Loucy (cell line): ENCODE measurements at regions not wholly inside any gene's neighbourhood (a gene's known extent, or its start where the extent isn't known, plus 50 kb on each side); places are given as distances from the start of the nearest gene placed in this dataset.

Source experiments
- H2AFZ ChIP-seq: fragments of 200-600 bp; sonication (generic); 2 replicates; pipeline ENCODE4 v1.6.0; 2016; ENCODE audit warnings: antibody characterized with exemption, mild to moderate bottlenecking, low read length, moderate library complexity
- H3F3A ChIP-seq: fragments of 200-600 bp; 2 replicates; pipeline ENCODE4 v1.6.0; 2016; ENCODE audit warnings: antibody characterized with exemption, low read depth, mild to moderate bottlenecking
- H3K27me3 ChIP-seq: fragments of 200-600 bp; sonication (generic); 2 replicates; pipeline ENCODE4 v1.6.1; 2014; ENCODE audit warnings: low read length, mild to moderate bottlenecking; ENCODE audit not compliant: insufficient read depth, poor library complexity, severe bottlenecking
- H3K36me3 ChIP-seq: fragments of 200-600 bp; sonication (generic); 2 replicates; pipeline ENCODE4 v1.6.1; 2016; ENCODE audit warnings: low read length; ENCODE audit not compliant: insufficient read depth
- H3K4me1 ChIP-seq: fragments of 200-600 bp; sonication (generic); 2 replicates; pipeline ENCODE4 v1.5.1; 2014; ENCODE audit warnings: low read length, mild to moderate bottlenecking; ENCODE audit not compliant: insufficient read depth, poor library complexity, severe bottlenecking
- H3K4me2 ChIP-seq: fragments of 200-600 bp; sonication (generic); 2 replicates; pipeline ENCODE4 v1.6.0; 2014; ENCODE audit warnings: antibody characterized with exemption, low read length, low read depth, mild to moderate bottlenecking; ENCODE audit not compliant: poor library complexity, severe bottlenecking
- H3K4me3 ChIP-seq: fragments of 200-600 bp; sonication (generic); 2 replicates; pipeline ENCODE4 v1.5.1; 2014; ENCODE audit warnings: low read length, mild to moderate bottlenecking, mixed read lengths; ENCODE audit not compliant: poor library complexity, severe bottlenecking
- H3K79me2 ChIP-seq: fragments of 200-600 bp; sonication (generic); 2 replicates; pipeline ENCODE4 v1.6.1; 2014; ENCODE audit warnings: low read length; ENCODE audit not compliant: insufficient read depth
- H3K9ac ChIP-seq: fragments of 200-600 bp; sonication (generic); 2 replicates; pipeline ENCODE4 v1.6.0; 2014; ENCODE audit warnings: mild to moderate bottlenecking, low read depth, low read length, moderate library complexity; ENCODE audit not compliant: poor library complexity, severe bottlenecking
- H3K9me2 ChIP-seq: fragments of 200-600 bp; sonication (generic); replicated peaks from 2 replicates; pipeline ENCODE4 v1.6.1; 2016; ENCODE audit warnings: low read depth, low read length, mixed read lengths
- H3K9me3 ChIP-seq: fragments of 200-600 bp; sonication (generic); 2 replicates; pipeline ENCODE4 v1.6.1; 2014; ENCODE audit warnings: mild to moderate bottlenecking, antibody characterized with exemption, low read length, low read depth; ENCODE audit not compliant: insufficient read depth
- H4K20me1 ChIP-seq: fragments of 200-600 bp; sonication (generic); 2 replicates; pipeline ENCODE4 v1.6.0; 2014; ENCODE audit warnings: antibody characterized with exemption, low read length, mild to moderate bottlenecking; ENCODE audit not compliant: insufficient read depth, poor library complexity, severe bottlenecking
- EZH2phosphoT487 ChIP-seq: fragments of 200-600 bp; IDR thresholded peaks from 2 replicates; pipeline ENCODE4 v1.6.1; 2018; ENCODE audit warnings: antibody characterized with exemption, mild to moderate bottlenecking, moderate library complexity, borderline replicate concordance
- TF ChIP-seq, protein P1 (sequence below): fragments of 200-600 bp; sonication (generic); conservative IDR thresholded peaks from 2 replicates; pipeline ENCODE4 v1.5.1; 2014; ENCODE audit warnings: mild to moderate bottlenecking, antibody characterized with exemption, low read length

DNA sequence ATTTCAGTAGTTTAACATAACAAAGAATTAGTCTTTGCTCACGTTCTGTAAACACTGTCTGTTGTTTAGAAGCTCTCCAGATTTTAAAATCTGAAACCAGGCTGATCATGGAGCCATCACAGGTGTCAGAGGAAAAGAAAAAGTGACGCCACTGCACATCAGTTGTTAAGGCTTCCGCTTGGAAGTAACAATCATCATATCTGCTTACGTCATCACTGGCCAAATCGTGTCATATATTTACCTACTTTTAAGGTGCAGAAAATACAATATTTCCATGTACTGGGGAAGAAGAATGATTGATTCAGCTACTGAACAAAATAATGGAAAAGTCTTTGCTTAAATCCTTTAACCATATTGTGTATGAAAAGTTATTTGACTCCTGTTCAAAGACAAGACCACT lies 382.6 kb upstream of the MC4R start:
- H3K36me3 ChIP-seq = no peaks in the 10 kb centered on the region
- H4K20me1 ChIP-seq = no peaks in the 10 kb centered on the region
- no peak overlapping the region for H3K4me3 ChIP-seq
- H3K9me3 ChIP-seq = no peaks in the 10 kb centered on the region
- no peak overlapping the region for H2AFZ ChIP-seq
- no peaks in the 10 kb centered on the region for H3K27me3 ChIP-seq
- TF ChIP-seq, protein P1, sequence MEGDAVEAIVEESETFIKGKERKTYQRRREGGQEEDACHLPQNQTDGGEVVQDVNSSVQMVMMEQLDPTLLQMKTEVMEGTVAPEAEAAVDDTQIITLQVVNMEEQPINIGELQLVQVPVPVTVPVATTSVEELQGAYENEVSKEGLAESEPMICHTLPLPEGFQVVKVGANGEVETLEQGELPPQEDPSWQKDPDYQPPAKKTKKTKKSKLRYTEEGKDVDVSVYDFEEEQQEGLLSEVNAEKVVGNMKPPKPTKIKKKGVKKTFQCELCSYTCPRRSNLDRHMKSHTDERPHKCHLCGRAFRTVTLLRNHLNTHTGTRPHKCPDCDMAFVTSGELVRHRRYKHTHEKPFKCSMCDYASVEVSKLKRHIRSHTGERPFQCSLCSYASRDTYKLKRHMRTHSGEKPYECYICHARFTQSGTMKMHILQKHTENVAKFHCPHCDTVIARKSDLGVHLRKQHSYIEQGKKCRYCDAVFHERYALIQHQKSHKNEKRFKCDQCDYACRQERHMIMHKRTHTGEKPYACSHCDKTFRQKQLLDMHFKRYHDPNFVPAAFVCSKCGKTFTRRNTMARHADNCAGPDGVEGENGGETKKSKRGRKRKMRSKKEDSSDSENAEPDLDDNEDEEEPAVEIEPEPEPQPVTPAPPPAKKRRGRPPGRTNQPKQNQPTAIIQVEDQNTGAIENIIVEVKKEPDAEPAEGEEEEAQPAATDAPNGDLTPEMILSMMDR = no peak
- TF ChIP-seq EZH2phosphoT487 = no peak
- no peak overlapping the region for H3K4me2 ChIP-seq
- H3K79me2 ChIP-seq = no peaks in the 10 kb centered on the region
- no peak overlapping the region for H3K9ac ChIP-seq
- H3F3A ChIP-seq = no peaks in the 10 kb centered on the region
- no peaks in the 10 kb centered on the region for H3K4me1 ChIP-seq
- H3K9me2 ChIP-seq = no peaks in the 10 kb centered on the region

DNA sequence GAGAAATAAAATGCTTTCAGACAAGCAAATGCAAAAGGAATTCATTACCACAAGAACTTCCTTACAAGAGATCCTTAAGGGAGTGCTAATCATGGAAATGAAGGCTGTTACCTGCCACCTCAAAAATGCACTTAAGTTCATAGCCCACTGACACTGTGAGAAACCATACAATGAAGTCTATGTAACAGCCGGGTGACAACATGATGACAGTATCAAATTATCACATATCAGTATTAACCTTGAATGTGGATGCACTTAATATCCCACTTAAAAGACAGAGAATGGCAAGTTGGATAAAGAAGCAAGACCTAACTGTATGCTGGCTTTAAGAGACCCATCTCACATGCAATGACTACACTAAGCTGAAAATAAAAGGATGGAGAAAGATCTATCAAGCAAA lies 403.4 kb upstream of the MC4R start:
- Histone ChIP-seq H4K20me1 (no peaks in the 10 kb centered on the region), H3K9me3 (no peaks in the 10 kb centered on the region), H3K4me1 (no peaks in the 10 kb centered on the region), H3K9me2 (no peaks in the 10 kb centered on the region), H3K4me2 (no peak overlapping the region), H3K4me3 (no peak overlapping the region), H3F3A (no peaks in the 10 kb centered on the region), H2AFZ (no peak overlapping the region), H3K27me3 (no peaks in the 10 kb centered on the region), H3K9ac (no peak overlapping the region), H3K79me2 (no peaks in the 10 kb centered on the region), H3K36me3 (no peaks in the 10 kb centered on the region)
- TF ChIP-seq, protein P1 = no peak
- no peak for TF ChIP-seq EZH2phosphoT487

DNA sequence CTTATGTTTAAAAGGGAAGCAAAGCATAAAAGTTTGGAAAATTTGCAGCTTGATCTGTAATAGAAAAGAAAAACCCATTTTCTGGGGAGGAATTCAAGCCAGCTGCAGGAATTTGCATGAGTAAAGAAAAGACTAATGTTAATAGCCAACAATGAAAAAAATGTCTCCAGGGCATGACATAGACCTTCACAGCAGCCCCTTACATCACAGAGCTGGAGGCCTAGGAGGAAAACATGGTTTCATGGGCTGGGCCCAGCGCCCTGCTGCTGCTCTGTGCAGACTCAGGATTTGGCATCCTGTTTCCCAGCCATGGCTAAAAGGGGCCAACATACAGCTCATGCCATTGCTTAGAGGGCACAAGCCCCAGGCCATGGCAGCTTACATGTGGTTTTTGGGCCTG lies 411.6 kb upstream of the MC4R start:
- H3K4me3 ChIP-seq = no peak overlapping the region
- H3K4me1 ChIP-seq = no peaks in the 10 kb centered on the region
- no peaks in the 10 kb centered on the region for H4K20me1 ChIP-seq
- H3K9me3 ChIP-seq = no peaks in the 10 kb centered on the region
- H3K79me2 ChIP-seq = no peaks in the 10 kb centered on the region
- no peaks in the 10 kb centered on the region for H3F3A ChIP-seq
- H3K4me2 ChIP-seq = no peak overlapping the region
- no peak for TF ChIP-seq EZH2phosphoT487
- TF ChIP-seq, protein P1 = no peak
- H2AFZ ChIP-seq = no peak overlapping the region
- H3K36me3 ChIP-seq = no peaks in the 10 kb centered on the region
- H3K9ac ChIP-seq = no peak overlapping the region
- H3K9me2 ChIP-seq = no peaks in the 10 kb centered on the region
- H3K27me3 ChIP-seq = no peaks in the 10 kb centered on the region
